ENCODE measurements at regions not wholly inside any gene's neighbourhood (a gene's known extent, or its start where the extent isn't known, plus 50 kb on each side); places are given as distances from the start of the nearest gene placed in this dataset.

DNA sequence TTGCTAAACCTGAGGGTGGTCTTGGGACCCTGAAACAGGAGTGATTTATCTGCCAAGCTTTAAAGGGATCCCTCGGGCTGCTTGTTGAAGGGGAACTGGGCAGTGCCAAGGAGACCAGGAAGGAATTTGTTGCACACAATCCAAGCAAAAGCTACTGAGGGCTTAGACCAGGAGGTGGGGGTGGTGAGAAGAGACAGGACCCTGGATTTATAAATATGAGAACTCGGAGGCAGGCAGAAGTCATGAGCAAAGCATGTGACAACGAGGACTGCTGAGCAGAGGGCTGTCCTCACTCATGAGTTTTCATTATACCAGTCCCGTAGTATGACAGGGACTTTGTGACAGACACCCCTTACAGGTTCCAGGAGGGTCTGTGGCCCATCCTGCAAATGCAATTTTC, 237.3 kb downstream of the DRD1 start:
- H3K4me3 ChIP-seq (ENCODE audit: low read depth, low read length): no peak overlapping the region
- TF ChIP-seq, protein P1, sequence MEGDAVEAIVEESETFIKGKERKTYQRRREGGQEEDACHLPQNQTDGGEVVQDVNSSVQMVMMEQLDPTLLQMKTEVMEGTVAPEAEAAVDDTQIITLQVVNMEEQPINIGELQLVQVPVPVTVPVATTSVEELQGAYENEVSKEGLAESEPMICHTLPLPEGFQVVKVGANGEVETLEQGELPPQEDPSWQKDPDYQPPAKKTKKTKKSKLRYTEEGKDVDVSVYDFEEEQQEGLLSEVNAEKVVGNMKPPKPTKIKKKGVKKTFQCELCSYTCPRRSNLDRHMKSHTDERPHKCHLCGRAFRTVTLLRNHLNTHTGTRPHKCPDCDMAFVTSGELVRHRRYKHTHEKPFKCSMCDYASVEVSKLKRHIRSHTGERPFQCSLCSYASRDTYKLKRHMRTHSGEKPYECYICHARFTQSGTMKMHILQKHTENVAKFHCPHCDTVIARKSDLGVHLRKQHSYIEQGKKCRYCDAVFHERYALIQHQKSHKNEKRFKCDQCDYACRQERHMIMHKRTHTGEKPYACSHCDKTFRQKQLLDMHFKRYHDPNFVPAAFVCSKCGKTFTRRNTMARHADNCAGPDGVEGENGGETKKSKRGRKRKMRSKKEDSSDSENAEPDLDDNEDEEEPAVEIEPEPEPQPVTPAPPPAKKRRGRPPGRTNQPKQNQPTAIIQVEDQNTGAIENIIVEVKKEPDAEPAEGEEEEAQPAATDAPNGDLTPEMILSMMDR (conservative IDR thresholded peaks at IDR 0.05; ENCODE audit: low read depth, low read length): no peak
- no peak for DNase-seq (ENCODE audit: low read depth)

- peak; percentile 29 for DNase-seq (ENCODE audit: low read depth)
- TF ChIP-seq, protein P1 (conservative IDR thresholded peaks at IDR 0.05; ENCODE audit: low read depth, low read length): no peak
These were observed 241.4 kb downstream of the DRD1 start for GRCh38 chr5:175202463-175203068.

DNA sequence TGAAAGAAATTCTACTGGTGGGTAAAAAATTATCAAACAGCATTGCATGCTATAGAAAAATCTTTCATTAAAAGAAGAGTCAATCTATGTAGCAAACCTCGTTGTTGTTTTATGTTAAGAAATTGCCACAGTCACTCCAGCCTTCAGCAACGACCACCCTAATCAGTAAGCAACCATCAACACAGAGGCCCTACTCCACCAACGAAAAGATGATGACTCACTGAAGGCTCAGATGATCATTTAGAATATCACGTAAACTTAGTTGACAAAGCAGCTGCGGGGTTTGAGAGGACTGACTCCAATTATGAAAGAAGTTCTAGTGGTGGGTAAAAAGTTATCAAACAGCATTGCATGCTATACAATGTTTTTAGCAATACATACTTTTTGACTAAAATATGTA, 242.6 kb downstream of the DRD1 start:
- H3K4me3 ChIP-seq (ENCODE audit: low read depth, low read length): no peak overlapping the region
- DNase-seq (ENCODE audit: low read depth): no peak
- TF ChIP-seq, protein P1 (conservative IDR thresholded peaks at IDR 0.05; ENCODE audit: low read depth, low read length): no peak

More at GRCh38 chr5:175202463-175203068, 241.4 kb downstream of the DRD1 start:
- H3K4me3 ChIP-seq (ENCODE audit: low read depth, low read length): no peak overlapping the region

- DNase-seq (ENCODE audit: low read depth): peak; percentile 12
- TF ChIP-seq, protein P1 (conservative IDR thresholded peaks at IDR 0.05; ENCODE audit: low read depth, low read length): no peak
- H3K4me3 ChIP-seq (ENCODE audit: low read depth, low read length): no peak overlapping the region
These were observed 248.0 kb downstream of the DRD1 start for GRCh38 chr5:175195698-175196656.

DNA sequence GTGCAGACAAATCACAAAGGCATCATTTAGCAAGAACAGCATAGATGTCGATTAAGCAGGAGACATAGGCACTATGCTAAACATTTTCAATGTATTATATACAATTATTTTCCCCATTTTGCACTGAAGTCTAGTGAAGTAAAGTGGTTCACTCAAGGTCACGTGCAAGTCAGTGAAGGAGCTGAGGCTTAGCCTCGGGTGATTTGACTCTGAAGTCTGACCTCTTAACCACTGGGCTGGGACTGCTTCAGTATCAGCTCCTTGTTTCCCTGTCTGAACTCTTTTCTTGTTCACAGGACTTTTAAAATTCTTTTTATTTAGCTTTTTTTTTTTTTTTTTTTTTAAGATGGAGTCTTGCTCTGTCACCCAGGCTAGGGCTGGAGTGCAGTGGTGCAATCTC, 262.7 kb downstream of the DRD1 start:
- DNase-seq (ENCODE audit: low read depth): no peak
- TF ChIP-seq, protein P1 (conservative IDR thresholded peaks at IDR 0.05; ENCODE audit: low read depth, low read length): no peak
- H3K4me3 ChIP-seq (ENCODE audit: low read depth, low read length): no peak overlapping the region

DNA sequence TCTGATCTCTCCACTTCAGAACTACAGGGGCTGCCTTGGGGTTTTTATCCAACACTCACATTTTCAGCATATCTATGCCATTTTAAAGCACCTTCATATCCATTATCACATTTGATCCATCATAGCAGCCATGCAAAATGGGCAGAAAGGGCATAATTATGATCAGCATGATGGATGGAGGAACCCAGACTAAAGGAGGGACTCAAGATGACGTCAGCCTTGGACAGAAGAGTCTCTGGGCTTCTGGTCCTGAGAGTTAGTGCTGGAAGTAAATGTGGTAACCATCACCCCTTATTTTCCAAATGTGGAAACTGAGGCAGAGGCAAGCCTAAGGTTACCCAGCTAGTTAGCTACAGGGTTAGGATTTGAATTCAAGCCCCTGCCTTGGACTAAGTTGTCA, 273.1 kb downstream of the DRD1 start:
- TF ChIP-seq, protein P1 (conservative IDR thresholded peaks at IDR 0.05; ENCODE audit: low read depth, low read length): no peak
- no peak for DNase-seq (ENCODE audit: low read depth)
- no peak overlapping the region for H3K4me3 ChIP-seq (ENCODE audit: low read depth, low read length)
